ENCODE measurements at regions not wholly inside any gene's neighbourhood (a gene's known extent, or its start where the extent isn't known, plus 50 kb on each side); places are given as distances from the start of the nearest gene placed in this dataset.

- TF ChIP-seq CTCF (IDR thresholded peaks at IDR 0.05; ENCODE audit: control extremely low read depth, extremely low read depth, low read depth, missing control alignments), result no peak
- CTCF ChIA-PET, result interaction anchor here (1.1 kb wide), 1 partner anchor 46 kb away, joined by 3 read pairs; no protein-coding TSS in a partner anchor
- DNase-seq (ENCODE audit: extremely low spot score), result no peak
- POLR2A ChIA-PET, result no interaction called here
Observed at GRCh38 chr18:22844190-22844589, 88.9 kb upstream of the RBBP8 start.

- POLR2A ChIA-PET, result no interaction called here
- no peak for TF ChIP-seq CTCF (IDR thresholded peaks at IDR 0.05; ENCODE audit: control extremely low read depth, extremely low read depth, low read depth, missing control alignments)
- no peak for DNase-seq (ENCODE audit: extremely low spot score)
- CTCF ChIA-PET, result no interaction called here
Observed at GRCh38 chr18:22844628-22845027, 88.5 kb upstream of the RBBP8 start.

GRCh38 chr18:22846088-22846683 is 86.9 kb upstream of the RBBP8 start:
- TF ChIP-seq CTCF (IDR thresholded peaks at IDR 0.05; ENCODE audit: control extremely low read depth, extremely low read depth, low read depth, missing control alignments), result peak; percentile 21
- POLR2A ChIA-PET, result no interaction called here
- CTCF ChIA-PET, result interaction anchor here (1.1 to 5.2 kb wide), 2 partner anchors 8 to 9 kb away, joined by 3 to 29 read pairs; no protein-coding TSS in a partner anchor
- peak; percentile 24 for DNase-seq (ENCODE audit: extremely low spot score)

- TF ChIP-seq CTCF (IDR thresholded peaks at IDR 0.05; ENCODE audit: control extremely low read depth, extremely low read depth, low read depth, missing control alignments), result no peak
- CTCF ChIA-PET, result interaction anchor here (5.2 kb wide), 1 partner anchor 9 kb away, joined by 29 read pairs; no protein-coding TSS in a partner anchor
- POLR2A ChIA-PET, result no interaction called here
- no peak for DNase-seq (ENCODE audit: extremely low spot score)
Observed at GRCh38 chr18:22846697-22847096, 86.4 kb upstream of the RBBP8 start.

GRCh38 chr18:22847392-22847791 is 85.7 kb upstream of the RBBP8 start:
- no peak for TF ChIP-seq CTCF (IDR thresholded peaks at IDR 0.05; ENCODE audit: control extremely low read depth, extremely low read depth, low read depth, missing control alignments)
- ChIA-PET POLR2A (no interaction called here), CTCF (interaction anchor here (0.8 to 5.2 kb wide), 4 partner anchors 10 to 82 kb away, joined by 3 to 29 read pairs (median 4); no protein-coding TSS in a partner anchor)
- DNase-seq (ENCODE audit: extremely low spot score), result no peak

GRCh38 chr18:22847867-22848451 is 85.2 kb upstream of the RBBP8 start:
- no peak for DNase-seq (ENCODE audit: extremely low spot score)
- no peak for TF ChIP-seq CTCF (IDR thresholded peaks at IDR 0.05; ENCODE audit: control extremely low read depth, extremely low read depth, low read depth, missing control alignments)
- CTCF ChIA-PET, result interaction anchor here (0.8 to 5.2 kb wide), 5 partner anchors 9 to 82 kb away, joined by 3 to 29 read pairs (median 5); no protein-coding TSS in a partner anchor
- POLR2A ChIA-PET, result no interaction called here

All from GM10248 (cell line).